PC-3 (cell line): ENCODE measurements at regions not wholly inside any gene's neighbourhood (a gene's known extent, or its start where the extent isn't known, plus 50 kb on each side); places are given as distances from the start of the nearest gene placed in this dataset.

Source experiments
- ATAC-seq: fragments of 200-7000 bp; cut with Tn5 transposase; 2 replicates; pipeline ENCODE4 v1.9.1; 2020; ENCODE audit warnings: mild to moderate bottlenecking, moderate library complexity
- BruUV-seq: library from RNA; stranded (reverse); fragments of 400-500 nt; replicated peaks from 2 replicates; lab custom pipeline; 2021; lab: Mats Ljungman, UMichigan
- CTCF ChIA-PET: fragments of 300-600 bp; sonication (Branson Sonifier 250); formaldehyde crosslinking; loops from one replicate; lab custom pipeline; 2022; ENCODE audit warnings: antibody characterized with exemption; lab: Charles Lee
- POLR2A ChIA-PET: fragments of 300-600 bp; sonication (Branson Sonifier 250); formaldehyde crosslinking; loops from one replicate; lab custom pipeline; 2022; ENCODE audit warnings: antibody characterized with exemption; ENCODE audit not compliant: unreplicated experiment; lab: Charles Lee
- DNase-seq: peaks from one replicate; pipeline ENCODE4 v3.0.0-alpha.2; 2015
- H2AFZ ChIP-seq: fragments of 300-600 bp; sonication (generic); 2 replicates; pipeline ENCODE4 v1.6.0; 2016; ENCODE audit warnings: antibody characterized with exemption, low read length
- H3F3A ChIP-seq: fragments of 300-600 bp; sonication (generic); one replicate; pipeline ENCODE4 v1.6.0; 2017; ENCODE audit warnings: antibody characterized with exemption, low read length, control low read depth, mild to moderate bottlenecking; ENCODE audit not compliant: unreplicated experiment
- H3K27ac ChIP-seq: fragments of 300-600 bp; sonication (generic); 2 replicates; pipeline ENCODE4 v1.5.1; 2016; ENCODE audit warnings: mild to moderate bottlenecking, low read length
- H3K27me3 ChIP-seq: fragments of 300-600 bp; sonication (generic); 2 replicates; pipeline ENCODE4 v1.6.1; 2016; ENCODE audit warnings: low read length, mixed read lengths
- H3K36me3 ChIP-seq: fragments of 300-600 bp; sonication (generic); 2 replicates; pipeline ENCODE4 v1.6.1; 2016; ENCODE audit warnings: low read depth, mixed run types, low read length, mixed read lengths
- H3K4me1 ChIP-seq: fragments of 300-600 bp; sonication (generic); 2 replicates; pipeline ENCODE4 v1.5.1; 2016; ENCODE audit warnings: low read length; ENCODE audit not compliant: insufficient read depth
- H3K4me2 ChIP-seq: fragments of 300-600 bp; sonication (generic); 2 replicates; pipeline ENCODE4 v1.6.0; 2016; ENCODE audit warnings: low read length
- H3K4me3 ChIP-seq: fragments of 300-600 bp; sonication (generic); 2 replicates; pipeline ENCODE4 v1.5.1; 2016; ENCODE audit warnings: mild to moderate bottlenecking, low read length, mixed read lengths
- H3K79me2 ChIP-seq: fragments of 300-600 bp; sonication (generic); 2 replicates; pipeline ENCODE4 v1.6.1; 2017; ENCODE audit warnings: low read length, mixed read lengths
- H3K9ac ChIP-seq: fragments of 300-600 bp; sonication (generic); 2 replicates; pipeline ENCODE4 v1.6.0; 2016; ENCODE audit warnings: mild to moderate bottlenecking, low read length
- H3K9me2 ChIP-seq: fragments of 300-600 bp; sonication (generic); replicated peaks from 2 replicates; pipeline ENCODE4 v1.6.1; 2016; ENCODE audit warnings: mixed run types, low read length, mixed read lengths
- H3K9me3 ChIP-seq: fragments of 300-600 bp; sonication (generic); 2 replicates; pipeline ENCODE4 v1.6.1; 2016; ENCODE audit warnings: low read length, mixed read lengths
- H4K20me1 ChIP-seq: fragments of 300-600 bp; sonication (generic); 2 replicates; pipeline ENCODE4 v1.6.1; 2016; ENCODE audit warnings: low read length, mixed read lengths
- CTCF ChIP-seq: fragments of 300-600 bp; sonication (generic); conservative IDR thresholded peaks from 2 replicates; pipeline ENCODE4 v1.5.1; 2017; ENCODE audit warnings: antibody characterized with exemption, low read depth, mild to moderate bottlenecking, low read length
- EZH2 ChIP-seq: fragments of 300-600 bp; sonication (generic); IDR thresholded peaks from one replicate; pipeline ENCODE4 v1.6.1; 2017; ENCODE audit warnings: antibody characterized with exemption, mild to moderate bottlenecking, low read length; ENCODE audit not compliant: unreplicated experiment
- EZH2phosphoT487 ChIP-seq: fragments of 300-600 bp; sonication (generic); IDR thresholded peaks from 2 replicates; pipeline ENCODE4 v1.6.1; 2018; ENCODE audit warnings: mild to moderate bottlenecking, antibody characterized with exemption, low read length, borderline replicate concordance
- intact Hi-C: fragments of 100-400 bp; cut with micrococcal nuclease; formaldehyde crosslinking; loops from 2 replicates; pipeline ENCODE4 v1.9.0; 2023

DNA sequence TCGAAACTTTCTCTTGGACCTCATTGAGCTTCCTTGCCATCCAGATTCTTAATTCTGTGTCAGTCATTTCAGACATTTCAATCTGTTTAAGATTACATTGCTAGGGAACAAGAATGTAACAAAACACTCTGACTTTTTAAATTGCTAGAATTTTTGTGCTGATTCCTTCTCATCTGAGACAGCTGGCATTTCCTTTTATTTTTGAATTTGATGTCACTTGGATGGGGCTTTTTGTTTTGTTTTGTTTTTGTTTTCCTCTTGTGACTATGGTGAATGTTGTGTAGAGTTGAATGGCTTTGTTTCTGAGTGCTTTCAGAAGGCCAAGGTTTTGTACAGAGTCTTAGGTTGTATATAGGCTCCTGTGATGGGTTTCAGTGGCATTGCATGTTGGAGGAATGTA lies 1129.3 kb downstream of the NAALADL2 start:
- H3K36me3 ChIP-seq, result no peaks in the 10 kb centered on the region
- no peak overlapping the region for H3K4me3 ChIP-seq
- no peak overlapping the region for H3K27ac ChIP-seq
- no peaks in the 10 kb centered on the region for H3K9me3 ChIP-seq
- no peak for TF ChIP-seq EZH2
- no peak for TF ChIP-seq CTCF
- no peak for TF ChIP-seq EZH2phosphoT487
- no peak overlapping the region for H3K4me2 ChIP-seq
- H3K9ac ChIP-seq, result no peak overlapping the region
- no peaks in the 10 kb centered on the region for H3K4me1 ChIP-seq
- H3K79me2 ChIP-seq, result no peaks in the 10 kb centered on the region
- POLR2A ChIA-PET, result no interaction called here
- no peak overlapping the region for H2AFZ ChIP-seq
- intact Hi-C loops, result no loop called here
- CTCF ChIA-PET, result no interaction called here
- DNase-seq, result no peak
- H3F3A ChIP-seq, result no peaks in the 10 kb centered on the region
- BruUV-seq, result no TSS peak
- no peak for ATAC-seq
- no peaks in the 10 kb centered on the region for H3K9me2 ChIP-seq
- H4K20me1 ChIP-seq, result no peaks in the 10 kb centered on the region
- no peaks in the 10 kb centered on the region for H3K27me3 ChIP-seq

DNA sequence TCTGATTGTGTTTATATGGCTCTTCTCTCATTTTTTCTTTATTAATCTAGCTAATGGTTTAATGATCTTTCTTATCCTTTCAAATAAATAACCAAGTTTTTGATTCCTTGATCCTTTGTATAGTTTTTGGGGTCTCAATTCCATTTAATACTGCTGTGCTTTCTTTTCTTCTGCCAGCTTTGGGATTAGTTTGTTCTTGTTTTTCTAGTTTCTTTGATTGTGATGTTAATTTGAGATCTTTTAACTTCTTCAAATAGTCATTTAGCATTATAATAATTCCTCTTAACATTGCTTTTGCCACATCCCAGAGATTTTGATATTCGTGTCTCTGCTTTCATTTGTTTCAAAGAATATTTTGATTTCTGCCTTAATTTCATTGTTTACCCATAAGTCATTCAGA lies 1126.6 kb downstream of the NAALADL2 start:
- Histone ChIP-seq H3K9ac (no peak overlapping the region), H2AFZ (no peak overlapping the region), H3K79me2 (no peaks in the 10 kb centered on the region), H3K4me2 (no peak overlapping the region), H3K9me2 (no peaks in the 10 kb centered on the region), H3K9me3 (no peaks in the 10 kb centered on the region), H3K36me3 (no peaks in the 10 kb centered on the region), H4K20me1 (no peaks in the 10 kb centered on the region), H3F3A (no peaks in the 10 kb centered on the region), H3K27me3 (no peaks in the 10 kb centered on the region), H3K4me3 (no peak overlapping the region), H3K4me1 (no peaks in the 10 kb centered on the region), H3K27ac (no peak overlapping the region)
- BruUV-seq, result no TSS peak
- ChIA-PET POLR2A (no interaction called here), CTCF (no interaction called here)
- no peak for ATAC-seq
- DNase-seq, result no peak
- TF ChIP-seq EZH2phosphoT487 (no peak), CTCF (no peak), EZH2 (no peak)
- intact Hi-C loops, result no loop called here

DNA sequence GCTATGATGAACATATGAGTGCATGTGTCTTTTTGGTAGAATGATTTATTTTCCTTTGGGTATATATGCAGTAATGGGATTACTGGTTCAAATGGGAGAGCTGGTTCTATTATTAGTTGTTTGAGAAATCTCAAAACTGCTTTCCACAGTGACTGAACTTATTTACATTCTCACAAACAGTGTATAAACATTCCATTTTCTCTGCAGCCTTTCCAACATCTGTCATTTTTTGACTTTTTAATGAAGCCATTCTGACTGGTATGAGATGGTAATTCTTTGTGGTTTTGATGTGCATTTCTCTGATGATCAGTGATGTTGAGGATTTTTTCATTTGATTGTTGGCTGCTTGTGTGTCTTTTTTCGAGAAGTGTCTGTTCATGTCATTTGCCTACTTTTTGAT lies 1124.2 kb downstream of the NAALADL2 start:
- H3K36me3 ChIP-seq, result no peaks in the 10 kb centered on the region
- TF ChIP-seq CTCF (no peak), EZH2phosphoT487 (no peak), EZH2 (no peak)
- no peak overlapping the region for H3K27ac ChIP-seq
- ATAC-seq (no peak), DNase-seq (no peak)
- no peaks in the 10 kb centered on the region for H3K9me3 ChIP-seq
- BruUV-seq, result no TSS peak
- no peak overlapping the region for H2AFZ ChIP-seq
- no peaks in the 10 kb centered on the region for H3F3A ChIP-seq
- POLR2A ChIA-PET, result no interaction called here
- intact Hi-C loops, result no loop called here
- H4K20me1 ChIP-seq, result no peaks in the 10 kb centered on the region
- H3K79me2 ChIP-seq, result no peaks in the 10 kb centered on the region
- H3K27me3 ChIP-seq, result no peaks in the 10 kb centered on the region
- CTCF ChIA-PET, result no interaction called here
- H3K4me1 ChIP-seq, result no peaks in the 10 kb centered on the region
- no peak overlapping the region for H3K4me2 ChIP-seq
- no peaks in the 10 kb centered on the region for H3K9me2 ChIP-seq
- H3K4me3 ChIP-seq, result no peak overlapping the region
- no peak overlapping the region for H3K9ac ChIP-seq
